GM12892 (cell line): ENCODE measurements at regions not wholly inside any gene's neighbourhood (a gene's known extent, or its start where the extent isn't known, plus 50 kb on each side); places are given as distances from the start of the nearest gene placed in this dataset.

Experiments
- POLR2A ChIP-seq: IDR thresholded peaks from 2 replicates; pipeline ENCODE4 v1.6.1; 2011; ENCODE audit warnings: low read depth, low read length, control low read depth
- POLR2AphosphoS5 ChIP-seq: IDR thresholded peaks from 2 replicates; pipeline ENCODE4 v1.6.1; 2011; ENCODE audit warnings: low read depth, low read length, control low read depth
- TAF1 ChIP-seq: IDR thresholded peaks from 2 replicates; pipeline ENCODE4 v1.6.1; 2011; ENCODE audit warnings: low read depth, mild to moderate bottlenecking, control low read depth, low read length, borderline replicate concordance

GRCh38 chr14:76309572-76310162, 66.3 kb upstream of the ESRRB start:
- TF ChIP-seq TAF1 (no peak), POLR2A (no peak), POLR2AphosphoS5 (no peak)
